ENCODE measurements at regions not wholly inside any gene's neighbourhood (a gene's known extent, or its start where the extent isn't known, plus 50 kb on each side); places are given as distances from the start of the nearest gene placed in this dataset.
A peak's percentile ranks its signal among the peaks of the same experiment; 100 is the strongest.

GRCh38 chr12:65615118-65615517 is 209.2 kb upstream of the HMGA2 start:
- DNase-seq (ENCODE audit: low read depth): peak; percentile 97
- no peak overlapping the region for H3K4me3 ChIP-seq (ENCODE audit: control insufficient read depth, low read depth, low read length)
- no peak for TF ChIP-seq CTCF (conservative IDR thresholded peaks at IDR 0.05; ENCODE audit: control insufficient read depth, insufficient read depth, low read depth, low read length)

GRCh38 chr12:65616022-65616421 is 208.3 kb upstream of the HMGA2 start:
- TF ChIP-seq CTCF (conservative IDR thresholded peaks at IDR 0.05; ENCODE audit: control insufficient read depth, insufficient read depth, low read depth, low read length): no peak
- H3K4me3 ChIP-seq (ENCODE audit: control insufficient read depth, low read depth, low read length): no peak overlapping the region
- DNase-seq (ENCODE audit: low read depth): no peak

GRCh38 chr12:65618588-65618987 is 205.7 kb upstream of the HMGA2 start:
- no peak for TF ChIP-seq CTCF (conservative IDR thresholded peaks at IDR 0.05; ENCODE audit: control insufficient read depth, insufficient read depth, low read depth, low read length)
- H3K4me3 ChIP-seq (ENCODE audit: control insufficient read depth, low read depth, low read length): no peak overlapping the region
- DNase-seq (ENCODE audit: low read depth): no peak

- DNase-seq (ENCODE audit: low read depth): no peak
- H3K4me3 ChIP-seq (ENCODE audit: control insufficient read depth, low read depth, low read length): no peak overlapping the region
- no peak for TF ChIP-seq CTCF (conservative IDR thresholded peaks at IDR 0.05; ENCODE audit: control insufficient read depth, insufficient read depth, low read depth, low read length)
Measured at GRCh38 chr12:65619018-65619417, 205.3 kb upstream of the HMGA2 start.

- no peak overlapping the region for H3K4me3 ChIP-seq (ENCODE audit: control insufficient read depth, low read depth, low read length)
- TF ChIP-seq CTCF (conservative IDR thresholded peaks at IDR 0.05; ENCODE audit: control insufficient read depth, insufficient read depth, low read depth, low read length): no peak
- DNase-seq (ENCODE audit: low read depth): no peak
Measured at GRCh38 chr12:65620046-65620445, 204.2 kb upstream of the HMGA2 start.

- no peak overlapping the region for H3K4me3 ChIP-seq (ENCODE audit: control insufficient read depth, low read depth, low read length)
- no peak for TF ChIP-seq CTCF (conservative IDR thresholded peaks at IDR 0.05; ENCODE audit: control insufficient read depth, insufficient read depth, low read depth, low read length)
- DNase-seq (ENCODE audit: low read depth): no peak
Measured at GRCh38 chr12:65622056-65622455, 202.2 kb upstream of the HMGA2 start.

GRCh38 chr12:65623507-65623906 is 200.8 kb upstream of the HMGA2 start:
- TF ChIP-seq CTCF (conservative IDR thresholded peaks at IDR 0.05; ENCODE audit: control insufficient read depth, insufficient read depth, low read depth, low read length): no peak
- DNase-seq (ENCODE audit: low read depth): no peak
- H3K4me3 ChIP-seq (ENCODE audit: control insufficient read depth, low read depth, low read length): no peak overlapping the region

All from fibroblast of mammary gland (primary cell).